Dedifferentiated amniotic fluid mesenchymal stem cell (primary cell): ENCODE measurements at regions not wholly inside any gene's neighbourhood (a gene's known extent, or its start where the extent isn't known, plus 50 kb on each side); places are given as distances from the start of the nearest gene placed in this dataset.
"Not testable (repeated sequence)": the region's sequence is repeated elsewhere in the genome, so short reads cannot be mapped to it uniquely, and the experiment has no call there.

Source experiments
- DNase-seq: peaks from one replicate; pipeline ENCODE4 v3.0.0-alpha.2; 2016; ENCODE audit errors: extremely low spot score

GRCh38 chr6:11486959-11487358 lies 50.6 kb upstream of the TMEM170B start:
- no peak for DNase-seq

GRCh38 chr6:11486486-11486885 lies 51.1 kb upstream of the TMEM170B start:
- no peak for DNase-seq

DNA sequence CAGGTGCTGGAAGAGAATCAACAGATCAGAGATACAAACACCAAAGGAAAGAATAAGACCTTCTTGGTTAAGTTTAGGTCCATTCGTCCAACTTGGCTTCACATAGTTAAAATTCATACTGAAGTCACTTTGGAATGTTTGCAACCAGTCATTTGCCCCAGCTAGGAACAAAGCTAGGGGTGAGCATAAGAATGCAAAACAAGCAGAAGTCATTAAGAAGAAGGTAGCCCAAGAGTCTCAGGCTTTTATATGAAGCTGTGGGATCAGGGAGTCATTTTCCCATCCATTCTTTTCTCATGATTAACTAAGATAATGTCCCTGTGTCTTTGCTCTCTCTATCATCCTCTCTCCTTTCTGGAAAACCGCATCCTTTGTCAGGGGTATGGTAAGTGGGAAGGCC lies 51.5 kb upstream of the TMEM170B start:
- DNase-seq, result no peak

- DNase-seq, result no peak
Observed at GRCh38 chr6:11485271-11485670, 52.3 kb upstream of the TMEM170B start.

DNA sequence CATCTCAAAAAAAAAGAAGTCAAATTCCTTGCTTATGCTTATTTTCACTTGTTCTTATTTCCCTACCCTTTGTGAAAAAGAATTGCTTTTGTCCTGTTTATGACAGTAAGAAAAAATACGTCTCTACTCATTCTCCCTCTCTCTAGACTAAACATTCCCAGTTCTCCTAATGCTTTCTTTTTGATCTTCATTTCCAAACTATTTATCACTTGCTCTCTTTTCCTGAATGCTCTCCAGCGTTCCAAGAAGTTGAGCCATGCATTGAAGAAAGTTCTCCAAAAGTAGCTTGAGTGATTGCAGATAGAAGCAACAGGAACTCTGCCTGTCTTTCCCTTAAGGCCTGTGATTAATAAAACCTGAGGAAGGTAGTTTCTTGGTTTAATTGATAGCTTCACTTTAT lies 53.1 kb upstream of the TMEM170B start:
- no peak for DNase-seq

- DNase-seq, result no peak
Observed at GRCh38 chr6:11482616-11483015, 54.9 kb upstream of the TMEM170B start.

DNA sequence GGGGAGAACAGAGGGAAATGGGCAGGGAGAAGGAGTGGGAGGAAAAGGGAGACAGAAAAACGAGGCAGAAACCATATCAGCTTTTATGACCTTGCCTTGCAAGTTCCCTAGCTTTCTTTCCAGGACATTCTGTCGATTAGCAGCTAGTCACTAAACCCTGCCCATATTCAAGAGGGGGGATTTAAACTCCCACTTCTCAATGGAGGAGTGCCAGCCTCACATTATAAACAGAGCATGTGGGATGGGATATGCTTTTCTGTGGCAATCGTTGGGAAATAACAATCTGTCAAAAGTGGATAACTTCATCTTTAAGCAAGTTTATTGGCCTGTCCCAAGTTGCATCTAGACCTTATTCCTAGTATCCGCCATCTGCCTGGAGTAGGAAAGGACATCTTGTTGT lies 57.0 kb upstream of the TMEM170B start:
- DNase-seq, result no peak

- DNase-seq, result no peak
Observed at GRCh38 chr6:11479296-11479695, 58.3 kb upstream of the TMEM170B start.

DNA sequence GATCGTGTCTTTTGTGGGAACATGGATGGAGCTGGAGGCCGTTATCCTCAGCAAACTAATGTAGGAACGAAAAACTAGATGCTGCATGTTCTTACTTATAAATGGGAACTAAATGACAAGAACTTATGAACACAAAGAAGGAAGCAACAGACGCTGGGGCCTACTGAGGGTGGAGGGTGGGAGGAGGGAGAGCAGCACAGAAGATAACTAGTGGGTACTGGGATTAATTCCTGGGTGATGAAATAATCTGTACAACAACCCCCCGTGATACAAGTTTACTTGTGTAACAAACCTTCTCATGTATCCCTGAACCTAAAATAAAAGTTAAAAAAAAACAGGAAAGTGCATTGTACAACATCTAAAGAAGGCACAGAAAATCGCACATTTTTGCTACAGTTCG lies 59.0 kb upstream of the TMEM170B start:
- DNase-seq, result no peak

GRCh38 chr6:11475016-11475415 lies 62.5 kb upstream of the TMEM170B start:
- no peak for DNase-seq

DNA sequence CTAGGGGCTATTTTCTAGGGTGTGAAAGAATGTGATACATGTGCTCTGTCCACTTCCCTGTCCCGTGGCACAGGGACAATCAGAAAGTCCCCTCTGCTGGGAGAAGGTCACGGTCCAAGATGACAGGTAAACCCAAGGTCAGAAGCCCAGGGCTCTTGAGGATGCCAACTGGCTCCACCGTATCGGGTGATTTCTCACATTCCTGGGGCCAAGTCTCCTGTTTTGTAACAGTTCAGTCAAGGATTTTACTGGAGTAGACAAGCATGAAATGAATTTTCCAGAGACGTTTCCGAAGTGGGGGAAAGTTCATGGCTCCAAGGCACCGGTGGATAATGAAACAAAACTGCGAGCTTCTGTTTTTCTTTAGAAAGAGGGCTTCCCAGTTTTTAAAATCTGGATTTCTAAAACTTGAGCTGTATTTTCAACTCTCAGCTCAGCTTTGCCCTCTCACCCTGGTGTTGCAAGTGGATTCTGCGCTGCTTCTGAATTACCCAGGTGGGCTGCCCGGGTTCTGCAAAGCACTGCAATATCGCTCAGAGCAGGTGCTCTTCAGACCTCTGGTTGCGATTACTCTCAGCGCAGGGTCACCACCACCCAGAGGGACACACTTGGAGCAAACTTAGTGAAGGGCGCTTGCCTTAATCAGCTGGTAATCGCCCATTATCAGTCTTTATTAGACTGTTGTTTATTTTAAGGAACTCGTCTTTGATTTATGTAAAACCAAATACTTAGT lies 64.4 kb upstream of the TMEM170B start:
- DNase-seq, result no peak

GRCh38 chr6:11471261-11471660 lies 66.3 kb upstream of the TMEM170B start:
- DNase-seq, result no peak

GRCh38 chr6:11469684-11470083 lies 67.9 kb upstream of the TMEM170B start:
- DNase-seq, result no peak

DNA sequence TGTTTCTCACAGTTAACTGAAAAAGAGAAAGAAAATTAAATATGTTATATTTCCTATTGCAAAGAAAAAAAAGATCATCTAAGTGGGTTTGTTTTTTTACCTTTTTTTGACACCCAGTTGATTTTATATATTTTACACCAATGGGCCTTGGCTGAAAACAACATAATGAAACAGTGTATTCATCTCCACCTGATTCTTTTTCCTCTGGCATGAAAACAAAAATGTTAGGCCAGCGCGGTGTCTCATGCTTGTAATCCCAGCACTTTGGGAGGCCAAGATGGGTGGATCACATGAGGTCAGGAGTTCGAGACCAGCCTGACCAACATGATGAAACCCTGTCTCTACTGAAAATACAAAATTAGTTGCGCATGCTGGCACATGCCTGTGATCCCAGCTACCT lies 69.3 kb upstream of the TMEM170B start:
- DNase-seq, result not testable (repeated sequence)

DNA sequence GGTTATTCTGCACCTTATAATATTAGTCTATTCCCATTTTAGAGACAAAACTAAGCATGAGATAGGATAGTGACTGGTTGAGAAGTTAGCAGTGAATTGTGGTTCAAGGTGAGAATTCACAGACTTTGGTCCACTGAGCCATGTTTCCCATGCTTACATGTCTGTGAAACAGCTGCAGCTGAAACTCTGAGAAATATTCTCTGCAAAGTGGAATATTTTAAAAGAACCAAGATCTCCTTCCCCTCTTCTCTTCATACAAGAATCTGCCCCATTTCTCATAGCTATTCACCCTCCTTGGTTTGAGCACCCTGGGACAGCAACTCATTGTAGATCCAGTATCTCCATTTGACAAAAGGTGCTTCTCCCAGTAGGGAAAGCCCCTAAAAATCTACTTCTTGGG lies 70.2 kb upstream of the TMEM170B start:
- no peak for DNase-seq

DNA sequence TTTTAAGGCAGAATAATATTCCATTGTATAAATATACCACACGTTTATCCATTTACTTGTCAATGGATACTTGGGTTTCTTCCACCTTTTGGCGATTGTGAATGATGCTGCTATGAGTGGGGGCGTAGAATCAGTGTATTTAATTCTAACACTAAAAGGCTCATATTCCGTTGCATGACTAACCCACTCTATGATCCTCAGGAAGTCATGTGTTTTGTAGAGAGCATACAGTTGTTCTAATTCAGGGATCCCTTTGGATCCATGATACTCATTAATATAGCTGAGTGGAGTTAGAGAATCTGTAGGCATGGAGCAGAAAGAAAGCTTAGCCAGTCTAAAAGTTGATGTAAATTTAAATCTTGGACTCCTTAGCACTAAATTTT lies 74.2 kb upstream of the TMEM170B start:
- DNase-seq, result no peak

- no peak for DNase-seq
Observed at GRCh38 chr6:11462742-11463397, 74.7 kb upstream of the TMEM170B start.

- DNase-seq, result no peak
Observed at GRCh38 chr6:11460837-11461661, 76.5 kb upstream of the TMEM170B start.

DNA sequence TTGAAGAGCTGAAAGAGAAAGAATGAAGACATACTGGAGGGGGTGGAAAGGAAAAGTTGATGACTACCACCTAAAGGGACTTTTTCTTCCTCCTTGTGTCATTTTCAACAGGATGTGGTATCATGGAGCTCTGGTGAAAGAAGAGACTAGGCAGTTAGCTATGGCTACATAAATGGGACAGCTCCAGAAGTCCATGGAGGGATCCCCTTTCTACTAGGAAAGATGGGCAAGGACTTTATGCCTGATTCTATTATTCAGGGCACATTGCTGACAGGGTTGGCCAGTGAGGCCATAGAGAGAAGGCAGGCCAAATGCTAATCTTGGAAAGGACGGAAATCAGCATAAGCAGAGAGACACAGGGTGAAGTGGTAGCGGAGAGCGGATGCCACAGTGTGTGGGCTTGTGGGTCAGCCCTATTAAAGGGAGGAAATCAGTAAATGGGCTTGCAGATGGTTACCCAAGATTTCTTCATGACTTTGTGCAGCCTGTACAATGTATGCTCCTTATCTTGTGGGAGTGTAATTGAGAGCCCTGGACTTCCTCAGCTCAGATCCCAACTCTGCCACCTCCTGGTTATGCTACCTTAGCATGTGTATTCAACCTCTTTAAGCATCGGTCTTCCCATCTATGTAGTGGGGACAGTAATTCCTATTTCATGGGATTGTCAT lies 77.4 kb upstream of the TMEM170B start:
- DNase-seq, result no peak

GRCh38 chr6:11459079-11459610 lies 78.4 kb upstream of the TMEM170B start:
- DNase-seq, result no peak

GRCh38 chr6:11458509-11458908 lies 79.0 kb upstream of the TMEM170B start:
- no peak for DNase-seq

- DNase-seq, result not testable (repeated sequence)
Observed at GRCh38 chr6:11457422-11457821, 80.1 kb upstream of the TMEM170B start.
